Endothelial cell of umbilical vein (primary cell): ENCODE measurements at regions not wholly inside any gene's neighbourhood (a gene's known extent, or its start where the extent isn't known, plus 50 kb on each side); places are given as distances from the start of the nearest gene placed in this dataset.

Source experiments
- BruUV-seq: library from RNA; stranded (reverse); fragments of 400-500 nt; replicated peaks from 2 replicates; lab custom pipeline; 2021; lab: Mats Ljungman, UMichigan
- CTCF ChIA-PET: fragments of 300-600, 350-600 bp; sonication (Branson Sonifier 250); formaldehyde crosslinking; loops from one replicate; lab custom pipeline; 2021; ENCODE audit warnings: antibody characterized with exemption, inconsistent platforms; lab: Charles Lee
- POLR2A ChIA-PET: fragments of 300-600, 350-600 bp; sonication (Branson Sonifier 250); formaldehyde crosslinking; loops from one replicate; lab custom pipeline; 2021; ENCODE audit warnings: antibody characterized with exemption, inconsistent platforms; lab: Charles Lee
- DNase-seq: peaks from one replicate; pipeline ENCODE4 v3.0.0-alpha.2; 2011; ENCODE audit warnings: low read depth, low spot score
- FAIRE-seq: peaks from 2 replicates; lab custom pipeline; 2011; peaks lifted over from hg19 to GRCh38; lab: Jason Lieb, UNC
- H2AFZ ChIP-seq: 2 replicates; pipeline ENCODE4 v1.6.0; 2012; ENCODE audit warnings: low read depth, low read length, control low read depth, inconsistent platforms
- H3K27ac ChIP-seq: 2 replicates; pipeline ENCODE4 v1.5.1; 2011; ENCODE audit warnings: low read depth, mild to moderate bottlenecking, control low read depth, low read length, moderate library complexity; ENCODE audit not compliant: insufficient read depth
- H3K27me3 ChIP-seq, 2 experiments: 2 replicates each; pipeline versions ENCODE4 v1.6.0 to v1.6.1; 2011; ENCODE audit warnings: low read length in 2 of 2, mixed read lengths in 1 of 2; ENCODE audit not compliant: control insufficient read depth in 2 of 2, insufficient read depth in 2 of 2
- H3K36me3 ChIP-seq, 2 experiments: 2 replicates in 1 of 2; 3 replicates in 1 of 2; pipeline ENCODE4 v1.5.1; 2011; ENCODE audit warnings: low read length in 2 of 2, mild to moderate bottlenecking in 1 of 2, moderate library complexity in 1 of 2; ENCODE audit not compliant: control insufficient read depth in 2 of 2, insufficient read depth in 2 of 2; ENCODE audit errors: extremely low read depth in 1 of 2
- H3K4me1 ChIP-seq: 3 replicates; pipeline ENCODE4 v1.5.1; 2011; ENCODE audit warnings: mild to moderate bottlenecking, low read length; ENCODE audit not compliant: control insufficient read depth, insufficient read depth; ENCODE audit errors: extremely low read depth
- H3K4me2 ChIP-seq: 2 replicates; pipeline ENCODE4 v1.6.1; 2011; ENCODE audit warnings: low read length, control low read depth, mixed read lengths; ENCODE audit not compliant: insufficient read depth
- H3K4me3 ChIP-seq, 3 experiments: fragments of 200-600 bp in 1 of 3; sonication (generic), shearing (Covaris generic) in 1 of 3; replicated peaks in 1 of 3; 2 replicates each; pipeline ENCODE4 v1.5.1; 2011 to 2016; ENCODE audit warnings: control low read depth in 3 of 3, low read length in 3 of 3, mild to moderate bottlenecking in 2 of 3, inconsistent platforms in 1 of 3, low read depth in 1 of 3, moderate library complexity in 1 of 3; ENCODE audit not compliant: insufficient read depth in 1 of 3
- H3K79me2 ChIP-seq: 2 replicates; pipeline ENCODE4 v1.6.0; 2012; ENCODE audit warnings: low read length, inconsistent platforms; ENCODE audit not compliant: control insufficient read depth, insufficient read depth
- H3K9ac ChIP-seq: replicated peaks from 2 replicates; pipeline ENCODE3; 2011; ENCODE audit warnings: low read length, control low read depth; ENCODE audit not compliant: insufficient read depth; ENCODE audit errors: extremely low read depth
- H3K9me1 ChIP-seq: replicated peaks from 3 replicates; pipeline ENCODE4 v1.6.0; 2011; ENCODE audit warnings: mild to moderate bottlenecking, low read length; ENCODE audit not compliant: control insufficient read depth, insufficient read depth; ENCODE audit errors: extremely low read depth
- H3K9me3 ChIP-seq: replicated peaks from 2 replicates; pipeline ENCODE4 v1.5.1; 2012; ENCODE audit warnings: low read length, inconsistent platforms; ENCODE audit not compliant: control insufficient read depth, insufficient read depth
- H4K20me1 ChIP-seq: replicated peaks from 2 replicates; pipeline ENCODE3; 2011; ENCODE audit warnings: mild to moderate bottlenecking, low read length; ENCODE audit not compliant: control insufficient read depth, insufficient read depth; ENCODE audit errors: extremely low read depth
- EZH2 ChIP-seq: IDR thresholded peaks from 2 replicates; pipeline ENCODE4 v1.6.1; 2012; ENCODE audit warnings: borderline replicate concordance, low read depth, mild to moderate bottlenecking, moderate library complexity, low read length, inconsistent platforms; ENCODE audit not compliant: severe bottlenecking
- FOS ChIP-seq: IDR thresholded peaks from 2 replicates; pipeline ENCODE4 v1.6.1; 2011; ENCODE audit warnings: mild to moderate bottlenecking, low read length, moderate library complexity, borderline replicate concordance; ENCODE audit not compliant: insufficient read depth
- GATA2 ChIP-seq: IDR thresholded peaks from 2 replicates; pipeline ENCODE4 v1.7.0; 2011; ENCODE audit warnings: low read depth, mild to moderate bottlenecking, moderate library complexity, mixed read lengths, low read length; ENCODE audit not compliant: insufficient read length, insufficient read depth
- JUN ChIP-seq: IDR thresholded peaks from 2 replicates; pipeline ENCODE4 v1.6.1; 2011; ENCODE audit warnings: borderline replicate concordance, low read depth; ENCODE audit not compliant: insufficient read length, insufficient read depth
- MYC ChIP-seq: IDR thresholded peaks from one replicate; pipeline ENCODE4 v1.6.1; 2011; ENCODE audit warnings: mild to moderate bottlenecking, low read depth, low read length
- POLR2A ChIP-seq: IDR thresholded peaks from 2 replicates; pipeline ENCODE4 v1.6.1; 2012; ENCODE audit warnings: low read depth, mild to moderate bottlenecking, control low read depth, low read length
- POLR2AphosphoS5 ChIP-seq: IDR thresholded peaks from 2 replicates; pipeline ENCODE4 v1.6.1; 2012; ENCODE audit warnings: low read depth, mild to moderate bottlenecking, control low read depth, low read length, moderate library complexity; ENCODE audit not compliant: insufficient read depth
- dilution Hi-C: fragments of 300-500 bp; cut with MboI; formaldehyde crosslinking; loops from one replicate; pipeline ENCODE4 v1.15.0; 2019; ENCODE audit warnings: low sequenced_read_pairs; ENCODE audit not compliant: extremely low pct_ligation_motif_present
- intact Hi-C: fragments of 100-400 bp; cut with micrococcal nuclease; formaldehyde crosslinking; loops from one replicate; pipeline ENCODE4 v1.10.0; 2022
- TF ChIP-seq, protein P1 (sequence below), 2 donors: IDR thresholded peaks; 1 replicate in 1 of 2; 2 replicates in 1 of 2; pipeline ENCODE4 v1.5.1; 2011; ENCODE audit warnings: low read length in 2 of 2, mild to moderate bottlenecking in 2 of 2, moderate library complexity in 2 of 2, control low read depth in 1 of 2, inconsistent platforms in 1 of 2, low read depth in 1 of 2; ENCODE audit not compliant: insufficient read depth in 1 of 2; ENCODE audit errors: extremely low read depth in 1 of 2
- TF ChIP-seq, protein P2 (sequence below): IDR thresholded peaks from 2 replicates; pipeline ENCODE4 v1.6.1; 2011; ENCODE audit not compliant: insufficient read depth, insufficient read length

DNA sequence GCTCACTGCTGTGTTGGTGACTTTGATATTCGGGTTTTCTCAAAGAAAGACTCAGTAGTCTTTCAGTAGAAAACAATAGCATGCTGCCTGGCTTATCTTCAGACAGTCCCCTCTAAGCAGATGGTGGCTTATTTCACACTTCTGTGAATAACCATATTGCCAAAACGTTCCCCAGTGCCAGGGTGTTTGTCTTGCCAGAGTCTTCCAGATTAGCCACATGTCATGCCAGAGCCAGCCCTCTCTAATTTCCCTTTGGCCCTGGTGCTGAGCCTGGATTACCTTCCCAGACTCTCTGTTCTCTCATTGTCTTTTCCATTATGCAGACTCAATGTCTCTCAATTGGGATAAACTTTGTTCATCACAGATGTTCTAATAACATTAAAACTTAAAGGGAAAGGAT lies 488.0 kb upstream of the ATXN8OS start:
- CTCF ChIA-PET: no interaction called here
- BruUV-seq: no TSS peak
- no peaks in the 10 kb centered on the region for H3K27me3 ChIP-seq
- no peak overlapping the region for H3K4me3 ChIP-seq
- no peaks in the 10 kb centered on the region for H3K79me2 ChIP-seq
- no peak for DNase-seq
- dilution Hi-C loops (no loop called here), intact Hi-C loops (no loop called here)
- no peak overlapping the region for H3K27ac ChIP-seq
- no peaks in the 10 kb centered on the region for H3K4me1 ChIP-seq
- H3K4me2 ChIP-seq: no peak overlapping the region
- H3K9ac ChIP-seq: no peak overlapping the region
- peaks cover 3% of the 10 kb centered on the region for H3K9me3 ChIP-seq
- no peak for TF ChIP-seq MYC
- no peak for TF ChIP-seq FOS
- TF ChIP-seq JUN: no peak
- TF ChIP-seq GATA2: no peak
- TF ChIP-seq, protein P1, sequence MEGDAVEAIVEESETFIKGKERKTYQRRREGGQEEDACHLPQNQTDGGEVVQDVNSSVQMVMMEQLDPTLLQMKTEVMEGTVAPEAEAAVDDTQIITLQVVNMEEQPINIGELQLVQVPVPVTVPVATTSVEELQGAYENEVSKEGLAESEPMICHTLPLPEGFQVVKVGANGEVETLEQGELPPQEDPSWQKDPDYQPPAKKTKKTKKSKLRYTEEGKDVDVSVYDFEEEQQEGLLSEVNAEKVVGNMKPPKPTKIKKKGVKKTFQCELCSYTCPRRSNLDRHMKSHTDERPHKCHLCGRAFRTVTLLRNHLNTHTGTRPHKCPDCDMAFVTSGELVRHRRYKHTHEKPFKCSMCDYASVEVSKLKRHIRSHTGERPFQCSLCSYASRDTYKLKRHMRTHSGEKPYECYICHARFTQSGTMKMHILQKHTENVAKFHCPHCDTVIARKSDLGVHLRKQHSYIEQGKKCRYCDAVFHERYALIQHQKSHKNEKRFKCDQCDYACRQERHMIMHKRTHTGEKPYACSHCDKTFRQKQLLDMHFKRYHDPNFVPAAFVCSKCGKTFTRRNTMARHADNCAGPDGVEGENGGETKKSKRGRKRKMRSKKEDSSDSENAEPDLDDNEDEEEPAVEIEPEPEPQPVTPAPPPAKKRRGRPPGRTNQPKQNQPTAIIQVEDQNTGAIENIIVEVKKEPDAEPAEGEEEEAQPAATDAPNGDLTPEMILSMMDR (IDR thresholded peaks at IDR 0.05; ENCODE audit: extremely low read depth in 1 of 2, insufficient read depth in 1 of 2, low read depth in 1 of 2, low read length in 2 of 2): no peak
- TF ChIP-seq, protein P2, sequence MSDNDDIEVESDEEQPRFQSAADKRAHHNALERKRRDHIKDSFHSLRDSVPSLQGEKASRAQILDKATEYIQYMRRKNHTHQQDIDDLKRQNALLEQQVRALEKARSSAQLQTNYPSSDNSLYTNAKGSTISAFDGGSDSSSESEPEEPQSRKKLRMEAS: no peak
- TF ChIP-seq POLR2AphosphoS5: no peak
- no peak for TF ChIP-seq POLR2A
- no peak for TF ChIP-seq EZH2
- FAIRE-seq: no peak
- H2AFZ ChIP-seq: no peak overlapping the region
- H3K36me3 ChIP-seq: no peaks in the 10 kb centered on the region
- POLR2A ChIA-PET: no interaction called here
- no peaks in the 10 kb centered on the region for H3K9me1 ChIP-seq
- no peaks in the 10 kb centered on the region for H4K20me1 ChIP-seq
